ENCODE measurements at regions not wholly inside any gene's neighbourhood (a gene's known extent, or its start where the extent isn't known, plus 50 kb on each side); places are given as distances from the start of the nearest gene placed in this dataset.

DNA sequence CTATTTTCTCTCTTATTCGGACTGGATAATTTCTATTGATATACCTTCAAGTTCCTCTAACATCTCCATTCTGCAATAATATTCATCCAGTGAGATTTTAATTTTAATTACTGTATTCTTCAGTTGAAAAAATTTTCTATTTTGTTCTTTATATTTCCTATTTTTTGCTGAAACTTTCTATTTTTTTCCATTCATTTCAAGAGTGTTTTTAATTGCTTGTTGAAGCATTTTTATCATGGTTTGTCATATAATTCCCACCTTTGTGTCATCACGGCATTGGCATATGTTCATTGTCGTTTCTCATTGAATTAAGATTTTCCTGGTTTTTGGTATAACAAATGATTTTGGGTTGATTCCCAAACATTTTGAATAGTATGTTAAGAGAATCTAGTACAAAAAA is 214.9 kb upstream of the HDDC2 start:
- DNase-seq (ENCODE audit: low read depth): no peak
- no peak for TF ChIP-seq CTCF (conservative IDR thresholded peaks at IDR 0.05; ENCODE audit: low read length)

GRCh38 chr6:125519367-125519766 is 217.6 kb upstream of the HDDC2 start:
- no peak for TF ChIP-seq CTCF (conservative IDR thresholded peaks at IDR 0.05; ENCODE audit: low read length)
- no peak for DNase-seq (ENCODE audit: low read depth)
- no peak overlapping the region for H3K4me3 ChIP-seq (ENCODE audit: low read length)

More for the DNA sequence above, 214.9 kb upstream of the HDDC2 start:
- no peak overlapping the region for H3K4me3 ChIP-seq (ENCODE audit: low read length)

GRCh38 chr6:125524356-125524755 is 222.6 kb upstream of the HDDC2 start:
- no peak for TF ChIP-seq CTCF (conservative IDR thresholded peaks at IDR 0.05; ENCODE audit: low read length)
- no peak for DNase-seq (ENCODE audit: low read depth)
- H3K4me3 ChIP-seq (ENCODE audit: low read length): no peak overlapping the region

GRCh38 chr6:125526007-125526720 is 223.3 kb upstream of the HEY2 start:
- no peak for DNase-seq (ENCODE audit: low read depth)
- H3K4me3 ChIP-seq (ENCODE audit: low read length): no peak overlapping the region
- no peak for TF ChIP-seq CTCF (conservative IDR thresholded peaks at IDR 0.05; ENCODE audit: low read length)

DNA sequence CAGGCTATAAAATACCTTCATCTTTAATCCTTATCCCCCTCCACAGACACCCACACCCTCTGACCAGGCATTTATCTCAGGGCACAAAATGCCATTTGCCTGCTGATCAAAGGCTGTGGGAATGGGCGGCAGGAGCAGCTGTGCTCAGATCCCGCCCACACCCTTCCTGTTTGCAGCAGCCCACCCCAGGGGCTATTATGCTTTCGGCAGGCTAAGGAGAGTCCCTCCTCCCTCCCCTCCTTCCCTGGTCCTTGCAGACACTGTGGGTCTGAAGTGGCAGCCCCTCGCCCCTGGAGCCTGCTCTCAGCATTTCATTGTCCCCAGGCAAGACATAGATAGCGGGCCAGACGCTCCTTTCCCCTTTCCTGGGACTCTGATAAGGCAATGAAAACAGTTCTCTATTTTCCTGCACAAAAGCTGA is 220.8 kb upstream of the HEY2 start:
- no peak overlapping the region for H3K4me3 ChIP-seq (ENCODE audit: low read length)
- no peak for DNase-seq (ENCODE audit: low read depth)
- no peak for TF ChIP-seq CTCF (conservative IDR thresholded peaks at IDR 0.05; ENCODE audit: low read length)

GRCh38 chr6:125529061-125529460 is 220.4 kb upstream of the HEY2 start:
- DNase-seq (ENCODE audit: low read depth): no peak
- no peak for TF ChIP-seq CTCF (conservative IDR thresholded peaks at IDR 0.05; ENCODE audit: low read length)
- no peak overlapping the region for H3K4me3 ChIP-seq (ENCODE audit: low read length)

GRCh38 chr6:125533710-125534397 is 215.6 kb upstream of the HEY2 start:
- no peak for DNase-seq (ENCODE audit: low read depth)
- no peak overlapping the region for H3K4me3 ChIP-seq (ENCODE audit: low read length)
- no peak for TF ChIP-seq CTCF (conservative IDR thresholded peaks at IDR 0.05; ENCODE audit: low read length)
